ENCODE measurements at regions not wholly inside any gene's neighbourhood (a gene's known extent, or its start where the extent isn't known, plus 50 kb on each side); places are given as distances from the start of the nearest gene placed in this dataset.

- Histone ChIP-seq H3K27ac (ENCODE audit: extremely low read depth, low read depth, low read length) (no peak overlapping the region), H3K36me3 (ENCODE audit: control insufficient read depth in 2 of 2, insufficient read depth in 1 of 2, low read length in 2 of 2) (no peaks in the 10 kb centered on the region), H3K4me1 (ENCODE audit: control insufficient read depth, insufficient read depth, low read length) (no peaks in the 10 kb centered on the region), H3K9me3 (ENCODE audit: control insufficient read depth, insufficient read depth, low read depth, low read length) (no peaks in the 10 kb centered on the region), H3K4me3 (ENCODE audit: low read depth, low read length) (no peak overlapping the region)
- POLR2A ChIA-PET: no interaction called here
- no peak for TF ChIP-seq IKZF3 (tag by site-specific recombination; IDR thresholded peaks at IDR 0.05)
- TF ChIP-seq, protein P1, sequence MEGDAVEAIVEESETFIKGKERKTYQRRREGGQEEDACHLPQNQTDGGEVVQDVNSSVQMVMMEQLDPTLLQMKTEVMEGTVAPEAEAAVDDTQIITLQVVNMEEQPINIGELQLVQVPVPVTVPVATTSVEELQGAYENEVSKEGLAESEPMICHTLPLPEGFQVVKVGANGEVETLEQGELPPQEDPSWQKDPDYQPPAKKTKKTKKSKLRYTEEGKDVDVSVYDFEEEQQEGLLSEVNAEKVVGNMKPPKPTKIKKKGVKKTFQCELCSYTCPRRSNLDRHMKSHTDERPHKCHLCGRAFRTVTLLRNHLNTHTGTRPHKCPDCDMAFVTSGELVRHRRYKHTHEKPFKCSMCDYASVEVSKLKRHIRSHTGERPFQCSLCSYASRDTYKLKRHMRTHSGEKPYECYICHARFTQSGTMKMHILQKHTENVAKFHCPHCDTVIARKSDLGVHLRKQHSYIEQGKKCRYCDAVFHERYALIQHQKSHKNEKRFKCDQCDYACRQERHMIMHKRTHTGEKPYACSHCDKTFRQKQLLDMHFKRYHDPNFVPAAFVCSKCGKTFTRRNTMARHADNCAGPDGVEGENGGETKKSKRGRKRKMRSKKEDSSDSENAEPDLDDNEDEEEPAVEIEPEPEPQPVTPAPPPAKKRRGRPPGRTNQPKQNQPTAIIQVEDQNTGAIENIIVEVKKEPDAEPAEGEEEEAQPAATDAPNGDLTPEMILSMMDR (tag by site-specific recombination; IDR thresholded peaks at IDR 0.05): no peak
- no peak for TF ChIP-seq ZBTB1 (tag by site-specific recombination; IDR thresholded peaks at IDR 0.05)
- no peak for TF ChIP-seq ZNF510 (tag by site-specific recombination; IDR thresholded peaks at IDR 0.05; ENCODE audit: insufficient replicate concordance)
- no peak for TF ChIP-seq KLF1 (tag by site-specific recombination; IDR thresholded peaks at IDR 0.05)
- no peak for TF ChIP-seq ZNF501 (tag by site-specific recombination; IDR thresholded peaks at IDR 0.05)
- no peak for TF ChIP-seq ZBTB21 (tag by site-specific recombination; IDR thresholded peaks at IDR 0.05)
- TF ChIP-seq EGR2 (tag by site-specific recombination; IDR thresholded peaks at IDR 0.05; ENCODE audit: low read depth): no peak
- TF ChIP-seq ZNF335 (tag by site-specific recombination; conservative IDR thresholded peaks at IDR 0.05): no peak
- TF ChIP-seq ZNF366 (tag by site-specific recombination; conservative IDR thresholded peaks at IDR 0.05): no peak
- no peak for TF ChIP-seq ZFP37 (tag by site-specific recombination; IDR thresholded peaks at IDR 0.05)
- CTCF ChIA-PET: interaction anchor here (1.4 kb wide), 1 partner anchor 224 kb away, joined by 4 read pairs; no protein-coding TSS in a partner anchor
Measured at GRCh38 chr13:74062933-74063332, 71.3 kb downstream of the KLF12 start.

- Histone ChIP-seq H3K4me3 (ENCODE audit: low read depth, low read length) (no peak overlapping the region), H3K9me3 (ENCODE audit: control insufficient read depth, insufficient read depth, low read depth, low read length) (no peaks in the 10 kb centered on the region), H3K36me3 (ENCODE audit: control insufficient read depth in 2 of 2, insufficient read depth in 1 of 2, low read length in 2 of 2) (no peaks in the 10 kb centered on the region), H3K27ac (ENCODE audit: extremely low read depth, low read depth, low read length) (no peak overlapping the region), H3K4me1 (ENCODE audit: control insufficient read depth, insufficient read depth, low read length) (no peaks in the 10 kb centered on the region)
- CTCF ChIA-PET: interaction anchor here (0.6 to 1.4 kb wide), 3 partner anchors 14 to 225 kb away, joined by 4 read pairs; no protein-coding TSS in a partner anchor
- POLR2A ChIA-PET: no interaction called here
- no peak for TF ChIP-seq OSR2 (tag by site-specific recombination; IDR thresholded peaks at IDR 0.05)
- TF ChIP-seq ZNF362 (tag by site-specific recombination; IDR thresholded peaks at IDR 0.05): no peak
- TF ChIP-seq ZNF473 (tag by site-specific recombination; IDR thresholded peaks at IDR 0.05): no peak
- TF ChIP-seq TCF7L2 (IDR thresholded peaks at IDR 0.05; ENCODE audit: borderline replicate concordance, low read depth, low read length): no peak
- TF ChIP-seq, protein P2, sequence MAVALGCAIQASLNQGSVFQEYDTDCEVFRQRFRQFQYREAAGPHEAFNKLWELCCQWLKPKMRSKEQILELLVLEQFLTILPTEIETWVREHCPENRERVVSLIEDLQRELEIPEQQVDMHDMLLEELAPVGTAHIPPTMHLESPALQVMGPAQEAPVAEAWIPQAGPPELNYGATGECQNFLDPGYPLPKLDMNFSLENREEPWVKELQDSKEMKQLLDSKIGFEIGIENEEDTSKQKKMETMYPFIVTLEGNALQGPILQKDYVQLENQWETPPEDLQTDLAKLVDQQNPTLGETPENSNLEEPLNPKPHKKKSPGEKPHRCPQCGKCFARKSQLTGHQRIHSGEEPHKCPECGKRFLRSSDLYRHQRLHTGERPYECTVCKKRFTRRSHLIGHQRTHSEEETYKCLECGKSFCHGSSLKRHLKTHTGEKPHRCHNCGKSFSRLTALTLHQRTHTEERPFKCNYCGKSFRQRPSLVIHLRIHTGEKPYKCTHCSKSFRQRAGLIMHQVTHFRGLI (tag by site-specific recombination; IDR thresholded peaks at IDR 0.05): no peak
- no peak for TF ChIP-seq HIC1 (tag by site-specific recombination; IDR thresholded peaks at IDR 0.05)
- TF ChIP-seq, protein P3, sequence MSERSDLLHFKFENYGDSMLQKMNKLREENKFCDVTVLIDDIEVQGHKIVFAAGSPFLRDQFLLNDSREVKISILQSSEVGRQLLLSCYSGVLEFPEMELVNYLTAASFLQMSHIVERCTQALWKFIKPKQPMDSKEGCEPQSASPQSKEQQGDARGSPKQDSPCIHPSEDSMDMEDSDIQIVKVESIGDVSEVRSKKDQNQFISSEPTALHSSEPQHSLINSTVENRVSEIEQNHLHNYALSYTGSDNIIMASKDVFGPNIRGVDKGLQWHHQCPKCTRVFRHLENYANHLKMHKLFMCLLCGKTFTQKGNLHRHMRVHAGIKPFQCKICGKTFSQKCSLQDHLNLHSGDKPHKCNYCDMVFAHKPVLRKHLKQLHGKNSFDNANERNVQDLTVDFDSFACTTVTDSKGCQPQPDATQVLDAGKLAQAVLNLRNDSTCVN (tag by site-specific recombination; optimal IDR thresholded peaks at IDR 0.05): no peak
- TF ChIP-seq ZNF610 (tag by site-specific recombination; IDR thresholded peaks at IDR 0.05; ENCODE audit: borderline replicate concordance): no peak
- TF ChIP-seq ZNF555 (tag by site-specific recombination; conservative IDR thresholded peaks at IDR 0.05): no peak
- TF ChIP-seq ZNF121 (tag by site-specific recombination; IDR thresholded peaks at IDR 0.05): no peak
- TF ChIP-seq ZNF529 (tag by site-specific recombination; IDR thresholded peaks at IDR 0.05; ENCODE audit: insufficient replicate concordance): no peak
Measured at GRCh38 chr13:74061926-74062595, 72.1 kb downstream of the KLF12 start.

Measured in HEK293 (cell line).